ENCODE measurements at regions not wholly inside any gene's neighbourhood (a gene's known extent, or its start where the extent isn't known, plus 50 kb on each side); places are given as distances from the start of the nearest gene placed in this dataset.
"Not testable (repeated sequence)": the region's sequence is repeated elsewhere in the genome, so short reads cannot be mapped to it uniquely, and the experiment has no call there.

DNA sequence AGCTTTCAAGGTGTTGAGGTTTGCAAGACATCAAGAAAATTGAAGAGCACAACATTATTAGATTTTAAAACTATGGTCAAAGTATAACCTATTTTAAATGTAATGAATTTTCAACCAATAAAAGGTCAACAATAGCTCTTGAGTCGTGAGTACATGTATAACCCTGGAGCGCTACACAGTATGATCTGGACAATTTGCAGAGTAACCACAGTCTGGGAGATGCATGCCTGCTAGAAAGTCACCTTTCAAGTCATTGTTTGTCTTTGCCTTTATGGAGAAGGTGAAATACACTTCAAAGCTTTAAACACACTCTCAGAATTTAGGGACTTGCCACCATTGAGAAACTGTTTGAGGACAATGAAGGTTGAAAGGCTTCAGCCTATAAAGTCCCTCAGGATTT, 112.6 kb upstream of the ALCAM start:
- DNase-seq (ENCODE audit: low read depth, low spot score), result no peak

DNA sequence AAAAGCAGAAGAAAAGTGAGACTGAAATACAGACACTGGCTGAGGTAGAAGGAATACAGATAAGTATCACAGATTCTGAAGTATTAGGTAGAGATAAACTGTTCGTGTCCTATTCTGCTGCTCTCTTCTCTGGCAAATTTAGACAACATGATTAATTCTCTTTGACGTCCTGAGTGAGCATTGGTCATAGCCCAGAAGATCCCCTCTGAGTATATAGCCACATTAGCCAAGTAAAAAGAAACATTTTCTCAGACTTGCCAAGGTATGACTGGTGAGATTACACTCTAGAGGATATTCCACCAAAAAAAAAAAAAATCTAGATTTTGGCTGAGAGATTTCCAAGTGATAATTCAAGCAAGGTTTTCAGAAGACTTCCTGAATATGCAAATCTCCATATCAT, 111.4 kb upstream of the ALCAM start:
- no peak for DNase-seq (ENCODE audit: low read depth, low spot score)

DNA sequence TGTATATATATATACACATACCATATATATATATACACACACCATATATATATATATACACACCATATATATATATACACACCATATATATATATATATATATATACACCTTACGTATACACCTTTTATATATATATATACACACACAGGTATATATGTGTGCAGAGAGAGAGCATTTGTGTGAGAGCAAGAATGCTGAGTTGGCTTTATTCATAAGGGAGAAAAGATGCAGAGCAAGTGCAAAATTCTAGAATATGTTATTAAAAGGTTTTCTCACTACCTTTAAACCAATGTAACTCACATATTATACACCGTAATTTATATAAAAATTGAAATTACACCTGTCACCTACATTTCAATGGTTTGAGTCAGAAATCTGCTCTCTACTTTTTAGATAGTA, 107.2 kb upstream of the ALCAM start:
- DNase-seq (ENCODE audit: low read depth, low spot score), result no peak

DNA sequence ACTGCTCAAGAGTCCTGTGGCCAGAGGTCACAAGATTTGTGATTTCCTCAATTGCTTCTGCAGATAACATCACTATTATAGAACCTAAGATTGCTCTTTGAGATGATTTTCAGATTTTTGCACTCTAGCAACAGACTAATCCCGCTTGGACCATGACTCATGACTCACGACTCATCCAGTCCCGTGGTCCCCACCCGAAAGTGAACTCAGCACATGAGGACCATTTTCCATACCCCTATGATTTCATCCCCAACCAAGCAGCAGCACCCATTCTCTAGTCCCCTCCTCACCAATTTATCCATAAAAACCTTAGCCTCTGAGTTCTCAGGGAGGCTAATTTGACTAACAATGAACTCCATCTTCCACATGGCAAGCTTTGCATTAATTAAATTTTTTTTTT, 106.3 kb upstream of the ALCAM start:
- no peak for DNase-seq (ENCODE audit: low read depth, low spot score)

DNA sequence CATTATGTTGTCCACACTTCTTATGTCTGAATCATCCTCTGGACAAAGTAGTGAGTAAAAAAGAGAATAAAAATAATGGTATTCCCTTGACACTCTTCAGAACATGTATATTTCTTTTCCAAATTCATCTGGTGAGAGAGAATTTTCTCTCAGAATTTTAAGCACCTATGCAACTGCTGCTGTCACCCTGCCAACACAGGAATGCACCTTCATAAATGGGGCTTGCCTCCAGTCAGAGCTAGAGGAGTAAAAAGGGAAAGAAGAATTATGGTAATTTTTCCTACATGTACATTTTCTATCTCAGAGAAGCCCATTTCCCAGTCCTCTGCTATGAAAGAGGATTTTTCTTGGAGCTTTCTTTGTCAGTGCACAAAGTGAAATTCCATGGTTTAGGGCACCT, 92.2 kb upstream of the ALCAM start:
- no peak for DNase-seq (ENCODE audit: low read depth, low spot score)

GRCh38 chr3:105274958-105275357, 91.8 kb upstream of the ALCAM start:
- no peak for DNase-seq (ENCODE audit: low read depth, low spot score)

GRCh38 chr3:105277656-105278055, 89.1 kb upstream of the ALCAM start:
- no peak for DNase-seq (ENCODE audit: low read depth, low spot score)

DNA sequence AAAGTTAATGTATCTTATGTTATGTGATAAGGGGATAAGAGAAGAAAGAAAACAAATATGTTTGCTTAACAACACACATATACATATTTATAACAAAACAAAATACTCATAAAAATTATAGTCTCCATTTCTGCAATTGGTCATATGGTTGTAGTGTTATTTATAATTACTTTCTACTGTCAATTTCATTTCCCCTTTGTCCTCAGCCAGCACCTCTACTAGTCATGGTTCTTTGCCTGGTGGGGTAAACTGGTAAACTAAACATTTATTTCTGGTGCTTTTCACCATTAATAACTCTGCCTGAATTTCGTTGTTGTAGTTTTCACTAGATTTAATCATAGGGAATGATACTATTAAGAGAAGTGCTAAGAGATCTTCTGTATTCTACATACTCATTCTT, 88.0 kb upstream of the ALCAM start:
- no peak for DNase-seq (ENCODE audit: low read depth, low spot score)

DNA sequence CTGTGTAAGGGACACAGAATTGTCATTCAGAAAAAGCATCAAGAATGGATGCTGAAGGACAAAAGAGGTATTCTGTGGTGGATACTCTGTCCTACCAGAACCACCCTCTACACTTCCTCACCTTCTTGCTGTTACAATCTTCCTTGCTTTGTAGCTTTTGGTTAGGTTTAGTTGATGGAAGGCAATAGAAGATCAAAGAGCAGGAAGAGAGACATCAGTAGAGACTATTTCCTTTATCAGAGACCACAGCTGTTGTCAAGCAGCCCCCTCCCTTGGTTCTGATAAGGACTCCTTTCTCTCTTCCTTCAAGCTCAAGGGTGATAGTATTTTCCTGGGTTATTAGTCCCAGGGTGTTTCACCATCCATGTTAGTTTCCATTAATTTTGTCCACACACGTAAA, 84.7 kb upstream of the ALCAM start:
- no peak for DNase-seq (ENCODE audit: low read depth, low spot score)

- no peak for DNase-seq (ENCODE audit: low read depth, low spot score)
These were observed 81.8 kb upstream of the ALCAM start for GRCh38 chr3:105284876-105285275.

DNA sequence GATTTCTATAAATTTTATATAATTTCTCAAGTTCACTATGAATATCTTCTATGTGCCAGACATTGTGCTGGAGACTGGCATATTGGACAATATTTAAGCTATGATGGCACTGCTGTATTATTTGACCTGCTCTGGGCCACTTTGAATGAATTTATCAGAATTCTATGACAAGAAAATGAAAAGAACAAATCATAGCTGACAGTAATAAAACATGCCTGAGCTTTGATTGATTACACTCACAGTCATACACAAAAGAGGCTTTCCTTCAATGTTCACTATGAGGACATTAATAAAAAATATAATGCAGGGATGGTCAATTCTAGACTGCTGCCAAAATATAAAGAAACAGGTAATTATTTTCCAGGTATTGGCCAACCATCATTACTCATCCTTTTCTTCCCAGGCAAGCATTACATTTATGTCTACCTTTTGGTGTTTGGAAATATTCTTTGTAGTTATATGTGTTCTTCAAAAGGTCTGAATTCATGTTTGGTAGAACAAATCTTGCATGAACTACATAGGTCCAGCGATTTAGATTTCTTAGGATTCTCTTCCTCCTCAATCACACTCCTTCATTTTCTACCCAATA, 81.0 kb upstream of the ALCAM start:
- no peak for DNase-seq (ENCODE audit: low read depth, low spot score)

- no peak for DNase-seq (ENCODE audit: low read depth, low spot score)
These were observed 73.3 kb upstream of the ALCAM start for GRCh38 chr3:105293441-105293840.

- not testable (repeated sequence) for DNase-seq (ENCODE audit: low read depth, low spot score)
These were observed 70.4 kb upstream of the ALCAM start for GRCh38 chr3:105296182-105296822.

GRCh38 chr3:105304487-105304886, 62.2 kb upstream of the ALCAM start:
- no peak for DNase-seq (ENCODE audit: low read depth, low spot score)

DNA sequence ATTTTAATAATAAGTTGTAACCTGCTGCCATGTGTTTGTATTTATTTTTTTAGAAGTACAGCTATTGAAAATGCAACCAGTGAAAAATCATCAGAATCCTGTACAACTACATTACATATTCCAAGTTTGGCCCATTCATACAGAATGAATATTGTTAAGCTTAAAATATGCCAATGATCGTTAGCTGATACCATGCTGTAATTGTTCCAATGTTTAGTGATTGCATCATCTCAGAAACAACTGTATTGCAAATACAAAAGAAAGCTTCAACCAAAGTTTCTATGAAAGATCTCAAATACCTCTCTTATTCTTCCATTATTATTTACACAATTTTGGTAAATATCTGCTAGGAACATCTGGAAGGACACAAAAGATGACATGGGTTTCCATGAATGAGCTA, 51.6 kb upstream of the ALCAM start:
- no peak for DNase-seq (ENCODE audit: low read depth, low spot score)

GRCh38 chr3:105315815-105316214, 50.9 kb upstream of the ALCAM start:
- no peak for DNase-seq (ENCODE audit: low read depth, low spot score)

- DNase-seq (ENCODE audit: low read depth, low spot score), result no peak
These were observed 50.4 kb upstream of the ALCAM start for GRCh38 chr3:105316331-105316730.
